HL-60 (cell line): ENCODE measurements at regions not wholly inside any gene's neighbourhood (a gene's known extent, or its start where the extent isn't known, plus 50 kb on each side); places are given as distances from the start of the nearest gene placed in this dataset.
A peak's percentile ranks its signal among the peaks of the same experiment; 100 is the strongest.

ENCODE experiments used
- DNase-seq, 2 experiments: peaks; one replicate each; pipeline ENCODE4 v3.0.0-alpha.2; 2010 to 2020; ENCODE audit warnings: low read depth in 1 of 2, low spot score in 1 of 2
- H3K27ac ChIP-seq: fragments of 250-450 bp; sonication (Bioruptor Pico); replicated peaks from 2 replicates; pipeline ENCODE4 v1.5.1; 2020; ENCODE audit warnings: mild to moderate bottlenecking, moderate library complexity
- H3K27me3 ChIP-seq: fragments of 250-450 bp; sonication (Bioruptor Pico); 2 replicates; pipeline ENCODE4 v1.5.1; 2021; ENCODE audit warnings: mild to moderate bottlenecking, moderate library complexity; ENCODE audit not compliant: insufficient read depth, poor library complexity, severe bottlenecking
- H3K4me3 ChIP-seq: replicated peaks from 2 replicates; pipeline ENCODE4 v1.5.1; 2011; ENCODE audit warnings: mild to moderate bottlenecking, control low read depth, low read length; ENCODE audit not compliant: insufficient read depth
- GABPA ChIP-seq: IDR thresholded peaks from 2 replicates; pipeline ENCODE4 v1.6.1; 2012; ENCODE audit warnings: low read depth
- POLR2AphosphoS5 ChIP-seq: IDR thresholded peaks from 2 replicates; pipeline ENCODE4 v1.6.1; 2012; ENCODE audit warnings: low read depth
- SPI1 ChIP-seq: IDR thresholded peaks from 2 replicates; pipeline ENCODE4 v1.6.1; 2012; ENCODE audit warnings: low read depth, mild to moderate bottlenecking, borderline replicate concordance
- TF ChIP-seq, protein P1 (sequence below): IDR thresholded peaks from 2 replicates; pipeline ENCODE4 v1.6.1; 2012; ENCODE audit warnings: low read depth; ENCODE audit not compliant: insufficient replicate concordance
- TF ChIP-seq, protein P2 (sequence below): IDR thresholded peaks from one replicate; pipeline ENCODE4 v1.5.1; 2011; ENCODE audit warnings: low read length, control low read depth, inconsistent platforms; ENCODE audit not compliant: insufficient read depth

- TF ChIP-seq, protein P1, sequence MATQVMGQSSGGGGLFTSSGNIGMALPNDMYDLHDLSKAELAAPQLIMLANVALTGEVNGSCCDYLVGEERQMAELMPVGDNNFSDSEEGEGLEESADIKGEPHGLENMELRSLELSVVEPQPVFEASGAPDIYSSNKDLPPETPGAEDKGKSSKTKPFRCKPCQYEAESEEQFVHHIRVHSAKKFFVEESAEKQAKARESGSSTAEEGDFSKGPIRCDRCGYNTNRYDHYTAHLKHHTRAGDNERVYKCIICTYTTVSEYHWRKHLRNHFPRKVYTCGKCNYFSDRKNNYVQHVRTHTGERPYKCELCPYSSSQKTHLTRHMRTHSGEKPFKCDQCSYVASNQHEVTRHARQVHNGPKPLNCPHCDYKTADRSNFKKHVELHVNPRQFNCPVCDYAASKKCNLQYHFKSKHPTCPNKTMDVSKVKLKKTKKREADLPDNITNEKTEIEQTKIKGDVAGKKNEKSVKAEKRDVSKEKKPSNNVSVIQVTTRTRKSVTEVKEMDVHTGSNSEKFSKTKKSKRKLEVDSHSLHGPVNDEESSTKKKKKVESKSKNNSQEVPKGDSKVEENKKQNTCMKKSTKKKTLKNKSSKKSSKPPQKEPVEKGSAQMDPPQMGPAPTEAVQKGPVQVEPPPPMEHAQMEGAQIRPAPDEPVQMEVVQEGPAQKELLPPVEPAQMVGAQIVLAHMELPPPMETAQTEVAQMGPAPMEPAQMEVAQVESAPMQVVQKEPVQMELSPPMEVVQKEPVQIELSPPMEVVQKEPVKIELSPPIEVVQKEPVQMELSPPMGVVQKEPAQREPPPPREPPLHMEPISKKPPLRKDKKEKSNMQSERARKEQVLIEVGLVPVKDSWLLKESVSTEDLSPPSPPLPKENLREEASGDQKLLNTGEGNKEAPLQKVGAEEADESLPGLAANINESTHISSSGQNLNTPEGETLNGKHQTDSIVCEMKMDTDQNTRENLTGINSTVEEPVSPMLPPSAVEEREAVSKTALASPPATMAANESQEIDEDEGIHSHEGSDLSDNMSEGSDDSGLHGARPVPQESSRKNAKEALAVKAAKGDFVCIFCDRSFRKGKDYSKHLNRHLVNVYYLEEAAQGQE, result no peak
- TF ChIP-seq, protein P2, sequence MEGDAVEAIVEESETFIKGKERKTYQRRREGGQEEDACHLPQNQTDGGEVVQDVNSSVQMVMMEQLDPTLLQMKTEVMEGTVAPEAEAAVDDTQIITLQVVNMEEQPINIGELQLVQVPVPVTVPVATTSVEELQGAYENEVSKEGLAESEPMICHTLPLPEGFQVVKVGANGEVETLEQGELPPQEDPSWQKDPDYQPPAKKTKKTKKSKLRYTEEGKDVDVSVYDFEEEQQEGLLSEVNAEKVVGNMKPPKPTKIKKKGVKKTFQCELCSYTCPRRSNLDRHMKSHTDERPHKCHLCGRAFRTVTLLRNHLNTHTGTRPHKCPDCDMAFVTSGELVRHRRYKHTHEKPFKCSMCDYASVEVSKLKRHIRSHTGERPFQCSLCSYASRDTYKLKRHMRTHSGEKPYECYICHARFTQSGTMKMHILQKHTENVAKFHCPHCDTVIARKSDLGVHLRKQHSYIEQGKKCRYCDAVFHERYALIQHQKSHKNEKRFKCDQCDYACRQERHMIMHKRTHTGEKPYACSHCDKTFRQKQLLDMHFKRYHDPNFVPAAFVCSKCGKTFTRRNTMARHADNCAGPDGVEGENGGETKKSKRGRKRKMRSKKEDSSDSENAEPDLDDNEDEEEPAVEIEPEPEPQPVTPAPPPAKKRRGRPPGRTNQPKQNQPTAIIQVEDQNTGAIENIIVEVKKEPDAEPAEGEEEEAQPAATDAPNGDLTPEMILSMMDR, result no peak
- TF ChIP-seq GABPA, result no peak
- TF ChIP-seq SPI1, result no peak
- no peak for TF ChIP-seq POLR2AphosphoS5
- no peak overlapping the region for H3K4me3 ChIP-seq
- DNase-seq, result no peak
- H3K27ac ChIP-seq, result no peak overlapping the region
- peaks cover 7% of the 10 kb centered on the region for H3K27me3 ChIP-seq
Observed at GRCh38 chr11:34564406-34564805, 50.8 kb upstream of the ELF5 start.

DNA sequence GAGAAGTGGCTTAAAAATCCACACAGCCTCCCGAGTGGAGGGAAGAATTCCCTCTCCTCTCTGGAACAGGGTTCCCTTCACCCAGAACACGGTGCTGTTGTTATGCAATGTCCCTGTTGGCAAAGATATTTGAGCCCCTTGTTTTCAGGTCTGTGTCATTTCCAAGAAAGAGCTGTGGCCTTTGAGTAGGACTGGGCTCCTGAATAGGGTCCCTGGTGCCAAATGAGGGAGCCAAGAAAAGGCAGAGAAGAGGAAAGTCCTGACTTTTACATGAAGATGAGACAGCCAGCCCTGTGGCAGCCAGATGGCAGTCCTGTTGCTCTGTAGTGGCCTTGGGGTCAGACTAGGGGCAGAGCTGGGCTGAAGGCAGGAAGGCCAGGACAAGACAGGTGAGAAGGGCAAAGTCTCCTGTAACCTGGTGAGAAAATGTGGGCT, 51.2 kb upstream of the ELF5 start:
- TF ChIP-seq, protein P2, result no peak
- no peak for TF ChIP-seq POLR2AphosphoS5
- TF ChIP-seq, protein P1, result no peak
- no peak for TF ChIP-seq SPI1
- TF ChIP-seq GABPA, result no peak
- no peak overlapping the region for H3K4me3 ChIP-seq
- H3K27ac ChIP-seq, result no peak overlapping the region
- DNase-seq, result no peak
- peaks cover 10% of the 10 kb centered on the region for H3K27me3 ChIP-seq

DNA sequence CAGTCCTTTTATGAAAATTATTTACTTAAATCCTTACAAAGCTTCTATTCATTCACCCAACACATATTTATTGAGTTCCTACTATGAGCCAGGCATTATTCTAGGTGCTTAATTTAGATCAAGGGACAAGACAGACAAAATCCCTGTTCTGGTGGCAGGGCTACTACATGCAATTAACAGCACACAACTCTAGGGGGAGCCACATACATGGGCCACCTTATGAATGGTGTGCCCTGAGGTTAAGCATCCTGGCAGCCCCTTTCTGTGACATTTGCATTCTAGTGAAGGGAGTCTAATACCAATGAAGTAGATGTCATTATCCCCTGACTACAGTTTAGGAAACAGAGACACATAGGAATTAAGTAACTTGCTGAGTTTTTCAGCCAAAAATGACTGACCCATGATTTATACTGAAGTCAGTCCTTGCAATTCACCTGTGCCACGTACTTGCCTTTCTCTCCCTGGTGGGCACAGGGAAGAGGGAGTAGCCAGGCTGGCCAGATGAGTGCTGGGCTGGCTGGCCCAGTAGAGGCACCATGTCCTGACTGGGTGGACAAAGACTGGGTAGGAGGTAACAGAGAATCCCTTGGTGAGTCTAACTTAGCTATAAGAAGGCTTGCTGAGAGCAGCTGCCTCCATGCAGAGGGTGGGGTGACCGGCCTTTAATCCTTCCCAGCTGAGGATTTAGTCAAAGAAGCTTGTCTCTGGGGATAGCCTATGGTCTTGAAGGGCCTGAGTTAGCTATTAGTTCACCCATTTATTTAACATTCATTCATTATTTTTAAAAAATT, 52.0 kb upstream of the ELF5 start:
- no peak for DNase-seq
- peaks cover 14% of the 10 kb centered on the region for H3K27me3 ChIP-seq

More for the DNA sequence above, 52.0 kb upstream of the ELF5 start:
- TF ChIP-seq, protein P2, result peak; percentile 30
- TF ChIP-seq, protein P1, result no peak
- no peak for TF ChIP-seq POLR2AphosphoS5
- Histone ChIP-seq H3K4me3 (no peak overlapping the region), H3K27ac (no peak overlapping the region)
